ENCODE measurements at regions not wholly inside any gene's neighbourhood (a gene's known extent, or its start where the extent isn't known, plus 50 kb on each side); places are given as distances from the start of the nearest gene placed in this dataset.

DNA sequence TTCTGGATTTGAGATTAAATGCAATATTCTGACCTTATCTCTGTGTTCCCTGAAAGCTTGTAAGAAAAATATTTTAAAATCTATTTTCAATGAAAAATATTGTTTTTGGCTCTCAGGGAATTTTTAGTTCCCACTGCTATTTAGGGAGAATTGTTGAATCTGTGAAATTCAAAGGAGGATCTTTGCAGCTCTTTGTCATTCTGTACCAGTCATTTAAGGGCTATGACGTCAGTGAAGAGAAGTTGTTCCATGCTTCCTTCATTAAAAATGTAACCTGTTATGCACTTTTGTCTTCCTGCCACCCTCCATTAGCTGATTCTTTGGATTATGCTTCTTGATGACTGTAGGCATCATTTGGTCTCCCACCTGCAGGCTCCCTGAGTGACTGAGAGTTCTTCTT is 427.8 kb upstream of the C2CD4B start:
- TF ChIP-seq, protein P1, sequence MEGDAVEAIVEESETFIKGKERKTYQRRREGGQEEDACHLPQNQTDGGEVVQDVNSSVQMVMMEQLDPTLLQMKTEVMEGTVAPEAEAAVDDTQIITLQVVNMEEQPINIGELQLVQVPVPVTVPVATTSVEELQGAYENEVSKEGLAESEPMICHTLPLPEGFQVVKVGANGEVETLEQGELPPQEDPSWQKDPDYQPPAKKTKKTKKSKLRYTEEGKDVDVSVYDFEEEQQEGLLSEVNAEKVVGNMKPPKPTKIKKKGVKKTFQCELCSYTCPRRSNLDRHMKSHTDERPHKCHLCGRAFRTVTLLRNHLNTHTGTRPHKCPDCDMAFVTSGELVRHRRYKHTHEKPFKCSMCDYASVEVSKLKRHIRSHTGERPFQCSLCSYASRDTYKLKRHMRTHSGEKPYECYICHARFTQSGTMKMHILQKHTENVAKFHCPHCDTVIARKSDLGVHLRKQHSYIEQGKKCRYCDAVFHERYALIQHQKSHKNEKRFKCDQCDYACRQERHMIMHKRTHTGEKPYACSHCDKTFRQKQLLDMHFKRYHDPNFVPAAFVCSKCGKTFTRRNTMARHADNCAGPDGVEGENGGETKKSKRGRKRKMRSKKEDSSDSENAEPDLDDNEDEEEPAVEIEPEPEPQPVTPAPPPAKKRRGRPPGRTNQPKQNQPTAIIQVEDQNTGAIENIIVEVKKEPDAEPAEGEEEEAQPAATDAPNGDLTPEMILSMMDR (IDR thresholded peaks at IDR 0.05; ENCODE audit: poor library complexity) = no peak
- no peak for TF ChIP-seq EZH2 (IDR thresholded peaks at IDR 0.05; ENCODE audit: borderline replicate concordance)
